ENCODE measurements at regions not wholly inside any gene's neighbourhood (a gene's known extent, or its start where the extent isn't known, plus 50 kb on each side); places are given as distances from the start of the nearest gene placed in this dataset.

DNA sequence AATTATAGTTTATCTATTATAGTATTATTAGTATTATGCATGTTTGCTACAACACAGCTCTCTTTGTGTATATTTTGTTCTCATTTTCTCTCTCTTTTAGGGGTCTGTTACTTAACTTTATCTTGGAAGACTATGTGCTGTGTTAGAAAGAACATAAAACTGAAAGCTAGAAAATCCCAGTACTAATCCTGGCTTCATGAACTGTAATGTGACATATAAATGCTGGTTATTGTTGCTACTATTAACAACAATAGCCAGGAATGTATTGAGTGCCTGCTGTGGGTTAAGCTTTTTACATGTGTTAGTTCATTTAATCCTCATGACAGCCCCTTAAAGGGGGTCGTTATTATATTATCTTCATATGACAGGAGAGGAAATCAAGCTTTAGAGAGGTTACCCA is 170.0 kb upstream of the DTNBP1 start:
- H3K9ac ChIP-seq (ENCODE audit: low read depth in 1 of 2, low read length in 2 of 2): no peak overlapping the region
- H3K9me3 ChIP-seq (ENCODE audit: control insufficient read depth in 1 of 2, low read length in 2 of 2): no peaks in the 10 kb centered on the region
- no peak overlapping the region for H3K4me3 ChIP-seq (ENCODE audit: low read depth in 1 of 2, low read length in 2 of 2)

GRCh38 chr6:15829156-15829555 is 166.3 kb upstream of the DTNBP1 start:
- H3K36me3 ChIP-seq (ENCODE audit: control insufficient read depth in 1 of 2, insufficient read depth in 2 of 2, low read length in 2 of 2): no peaks in the 10 kb centered on the region
- no peaks in the 10 kb centered on the region for H3K27me3 ChIP-seq (ENCODE audit: control insufficient read depth in 1 of 2, insufficient read depth in 2 of 2, low read length in 2 of 2)
- H3K27ac ChIP-seq (ENCODE audit: low read depth, low read length): no peak overlapping the region
- H3K4me1 ChIP-seq (ENCODE audit: control insufficient read depth in 1 of 2, insufficient read depth in 2 of 2, low read length in 2 of 2): no peaks in the 10 kb centered on the region
- H3K9me3 ChIP-seq (ENCODE audit: control insufficient read depth in 1 of 2, low read length in 2 of 2): no peaks in the 10 kb centered on the region
- H3K4me3 ChIP-seq (ENCODE audit: low read depth in 1 of 2, low read length in 2 of 2): no peak overlapping the region
- H3K9ac ChIP-seq (ENCODE audit: low read depth in 1 of 2, low read length in 2 of 2): no peak overlapping the region

More for the DNA sequence above, 170.0 kb upstream of the DTNBP1 start:
- Histone ChIP-seq H3K4me1 (ENCODE audit: control insufficient read depth in 1 of 2, insufficient read depth in 2 of 2, low read length in 2 of 2) (no peaks in the 10 kb centered on the region), H3K36me3 (ENCODE audit: control insufficient read depth in 1 of 2, insufficient read depth in 2 of 2, low read length in 2 of 2) (no peaks in the 10 kb centered on the region), H3K27ac (ENCODE audit: low read depth, low read length) (no peak overlapping the region), H3K27me3 (ENCODE audit: control insufficient read depth in 1 of 2, insufficient read depth in 2 of 2, low read length in 2 of 2) (no peaks in the 10 kb centered on the region)

DNA sequence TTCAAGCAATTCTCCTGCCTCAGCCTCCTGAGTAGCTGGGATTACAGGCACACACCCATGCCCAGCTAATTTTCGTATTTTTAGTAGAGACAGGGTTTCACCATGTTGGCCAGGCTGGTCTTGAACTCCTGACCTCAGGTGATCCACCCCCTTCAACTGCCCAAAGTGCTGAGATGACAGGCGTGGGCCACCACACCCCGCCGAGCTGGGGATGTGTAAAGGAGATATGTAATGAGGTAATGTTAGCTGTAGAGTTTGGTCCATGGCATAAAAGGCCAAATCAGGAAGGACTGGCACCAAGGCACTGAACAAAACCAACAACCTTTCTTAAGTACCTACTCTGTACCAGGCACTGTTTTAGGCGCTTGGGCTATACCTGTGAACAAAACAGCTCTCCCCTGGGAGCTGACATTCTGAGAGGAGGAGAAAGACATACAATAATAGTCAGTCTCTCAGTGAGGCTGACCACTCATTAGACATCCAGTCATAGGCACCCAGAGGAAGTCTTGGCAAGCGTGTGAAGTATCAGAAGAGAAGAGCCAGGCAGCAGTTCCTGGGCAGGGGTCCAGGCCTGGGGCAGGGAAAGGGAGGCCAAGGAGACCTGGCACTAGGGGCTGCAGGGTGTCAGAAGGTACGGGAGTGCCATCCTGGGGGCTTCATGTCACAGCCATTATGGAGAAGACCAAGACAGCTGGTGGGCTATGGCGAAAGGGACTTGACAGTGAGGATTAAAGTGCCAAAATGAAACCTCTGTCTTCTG is 164.8 kb upstream of the DTNBP1 start:
- H3K4me1 ChIP-seq (ENCODE audit: control insufficient read depth in 1 of 2, insufficient read depth in 2 of 2, low read length in 2 of 2): no peaks in the 10 kb centered on the region
- no peaks in the 10 kb centered on the region for H3K36me3 ChIP-seq (ENCODE audit: control insufficient read depth in 1 of 2, insufficient read depth in 2 of 2, low read length in 2 of 2)
- H3K27ac ChIP-seq (ENCODE audit: low read depth, low read length): no peak overlapping the region
- no peak overlapping the region for H3K9ac ChIP-seq (ENCODE audit: low read depth in 1 of 2, low read length in 2 of 2)
- H3K4me3 ChIP-seq (ENCODE audit: low read depth in 1 of 2, low read length in 2 of 2): no peak overlapping the region
- no peaks in the 10 kb centered on the region for H3K27me3 ChIP-seq (ENCODE audit: control insufficient read depth in 1 of 2, insufficient read depth in 2 of 2, low read length in 2 of 2)
- no peaks in the 10 kb centered on the region for H3K9me3 ChIP-seq (ENCODE audit: control insufficient read depth in 1 of 2, low read length in 2 of 2)

DNA sequence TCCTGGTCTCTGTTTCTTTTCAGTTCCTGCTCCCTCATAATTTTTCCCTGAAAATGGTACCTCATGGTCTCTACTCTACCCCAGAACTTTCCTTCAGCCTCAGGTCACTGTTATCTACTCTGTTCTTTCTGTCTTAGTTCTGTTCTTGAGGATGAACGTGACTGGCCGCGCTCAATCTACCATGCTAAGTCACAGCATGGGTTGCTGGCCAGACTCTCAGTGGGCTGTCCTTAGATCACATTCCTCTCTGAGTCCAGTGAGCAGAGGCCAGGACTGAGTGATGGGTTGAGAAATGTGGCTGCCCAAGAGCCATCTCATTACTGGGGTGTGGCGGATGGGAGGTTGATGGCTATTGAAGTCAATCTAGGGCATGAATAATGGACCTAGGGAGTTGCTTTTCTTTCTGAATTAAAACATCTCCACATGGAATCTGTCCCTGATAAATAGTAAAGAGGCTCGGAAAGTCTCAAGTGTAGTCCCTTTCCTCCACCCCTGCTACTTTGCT is 164.0 kb upstream of the DTNBP1 start:
- no peak overlapping the region for H3K4me3 ChIP-seq (ENCODE audit: low read depth in 1 of 2, low read length in 2 of 2)

GRCh38 chr6:15825332-15825930 is 162.6 kb upstream of the DTNBP1 start:
- H3K9ac ChIP-seq (ENCODE audit: low read depth in 1 of 2, low read length in 2 of 2): no peak overlapping the region
- H3K4me3 ChIP-seq (ENCODE audit: low read depth in 1 of 2, low read length in 2 of 2): no peak overlapping the region
- peaks cover 0 to 5% of the 10 kb centered on the region in 2 donors for H3K27me3 ChIP-seq (ENCODE audit: control insufficient read depth in 1 of 2, insufficient read depth in 2 of 2, low read length in 2 of 2)
- no peak overlapping the region for H3K27ac ChIP-seq (ENCODE audit: low read depth, low read length)
- no peaks in the 10 kb centered on the region for H3K4me1 ChIP-seq (ENCODE audit: control insufficient read depth in 1 of 2, insufficient read depth in 2 of 2, low read length in 2 of 2)
- H3K9me3 ChIP-seq (ENCODE audit: control insufficient read depth in 1 of 2, low read length in 2 of 2): no peaks in the 10 kb centered on the region
- H3K36me3 ChIP-seq (ENCODE audit: control insufficient read depth in 1 of 2, insufficient read depth in 2 of 2, low read length in 2 of 2): no peaks in the 10 kb centered on the region

More for the DNA sequence above, 164.0 kb upstream of the DTNBP1 start:
- Histone ChIP-seq H3K27me3 (ENCODE audit: control insufficient read depth in 1 of 2, insufficient read depth in 2 of 2, low read length in 2 of 2) (peaks cover 0 to under 1% of the 10 kb centered on the region in 2 donors), H3K9ac (ENCODE audit: low read depth in 1 of 2, low read length in 2 of 2) (no peak overlapping the region), H3K9me3 (ENCODE audit: control insufficient read depth in 1 of 2, low read length in 2 of 2) (no peaks in the 10 kb centered on the region), H3K36me3 (ENCODE audit: control insufficient read depth in 1 of 2, insufficient read depth in 2 of 2, low read length in 2 of 2) (no peaks in the 10 kb centered on the region), H3K4me1 (ENCODE audit: control insufficient read depth in 1 of 2, insufficient read depth in 2 of 2, low read length in 2 of 2) (no peaks in the 10 kb centered on the region), H3K27ac (ENCODE audit: low read depth, low read length) (no peak overlapping the region)

DNA sequence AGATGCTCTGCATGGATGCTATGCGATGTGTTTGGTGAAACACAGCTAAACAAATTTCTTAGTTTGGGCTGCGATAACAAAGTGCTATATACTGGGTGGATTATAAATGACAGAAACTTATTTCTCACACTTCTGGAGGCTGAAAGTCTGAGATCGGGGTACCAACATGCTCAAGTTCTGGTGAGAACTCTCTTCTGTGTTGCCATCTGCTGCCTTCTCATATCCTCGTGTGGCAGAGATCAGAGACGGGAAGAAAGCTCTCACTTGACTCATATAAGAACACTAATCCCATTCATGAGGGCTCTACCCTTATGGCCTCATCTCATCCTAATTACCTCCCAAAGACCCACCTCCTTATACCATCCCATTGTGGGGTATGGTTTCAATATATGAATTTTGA is 162.0 kb upstream of the DTNBP1 start:
- Histone ChIP-seq H3K36me3 (ENCODE audit: control insufficient read depth in 1 of 2, insufficient read depth in 2 of 2, low read length in 2 of 2) (no peaks in the 10 kb centered on the region), H3K27ac (ENCODE audit: low read depth, low read length) (no peak overlapping the region), H3K4me3 (ENCODE audit: low read depth in 1 of 2, low read length in 2 of 2) (no peak overlapping the region), H3K9ac (ENCODE audit: low read depth in 1 of 2, low read length in 2 of 2) (no peak overlapping the region), H3K9me3 (ENCODE audit: control insufficient read depth in 1 of 2, low read length in 2 of 2) (no peaks in the 10 kb centered on the region), H3K4me1 (ENCODE audit: control insufficient read depth in 1 of 2, insufficient read depth in 2 of 2, low read length in 2 of 2) (no peaks in the 10 kb centered on the region), H3K27me3 (ENCODE audit: control insufficient read depth in 1 of 2, insufficient read depth in 2 of 2, low read length in 2 of 2) (peaks cover 0 to 5% of the 10 kb centered on the region in 2 donors)

DNA sequence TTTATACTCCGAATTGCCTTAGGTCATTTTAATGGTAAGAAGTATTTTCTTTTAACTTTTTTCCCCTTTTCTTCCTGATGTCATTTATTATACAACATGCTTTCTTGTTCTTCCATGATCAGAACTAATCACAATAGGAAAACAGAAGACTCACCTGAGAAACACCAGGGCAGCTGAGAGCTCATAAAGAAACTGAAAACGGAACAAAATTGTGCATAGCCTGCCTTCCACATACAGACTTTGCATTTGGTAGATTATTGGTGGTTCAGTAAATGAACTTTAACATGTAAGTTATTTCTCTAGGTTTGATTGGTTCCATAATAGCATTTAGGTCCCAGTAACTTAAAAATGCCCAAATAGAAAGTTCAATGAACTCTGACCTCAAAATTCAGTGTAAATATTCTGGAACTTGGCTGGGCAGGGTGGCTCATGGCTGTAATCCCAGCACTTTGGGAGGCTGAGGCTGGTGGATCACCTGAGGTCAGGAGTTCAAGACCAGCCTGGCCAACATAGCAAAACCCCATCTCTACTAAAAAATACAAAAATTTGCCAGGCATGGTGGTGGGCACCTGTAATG is 161.1 kb upstream of the DTNBP1 start:
- Histone ChIP-seq H3K9me3 (ENCODE audit: control insufficient read depth in 1 of 2, low read length in 2 of 2) (no peaks in the 10 kb centered on the region), H3K27me3 (ENCODE audit: control insufficient read depth in 1 of 2, insufficient read depth in 2 of 2, low read length in 2 of 2) (peaks cover 0 to 5% of the 10 kb centered on the region in 2 donors), H3K4me3 (ENCODE audit: low read depth in 1 of 2, low read length in 2 of 2) (no peak overlapping the region)

DNA sequence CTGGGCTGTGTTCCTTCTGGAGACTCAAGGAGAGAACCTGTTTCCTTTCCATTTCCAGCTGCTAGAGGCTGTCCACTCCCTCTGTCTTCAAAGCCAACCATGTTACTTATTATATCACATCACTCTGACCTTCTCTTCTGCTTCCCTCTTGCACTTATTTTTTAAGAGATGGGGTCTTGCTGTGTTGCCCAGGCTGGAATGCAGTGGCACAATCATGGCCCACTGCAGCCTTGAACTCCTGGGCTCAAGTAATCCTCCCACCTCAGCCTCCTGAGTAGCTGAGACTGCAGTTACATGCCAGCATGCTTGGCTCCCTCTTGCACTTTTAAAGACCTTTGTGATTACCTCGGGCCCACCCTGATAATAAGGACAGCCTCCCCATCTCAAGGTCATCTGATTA is 160.0 kb upstream of the DTNBP1 start:
- no peaks in the 10 kb centered on the region for H3K9me3 ChIP-seq (ENCODE audit: control insufficient read depth in 1 of 2, low read length in 2 of 2)
- no peak overlapping the region for H3K4me3 ChIP-seq (ENCODE audit: low read depth in 1 of 2, low read length in 2 of 2)
- no peaks in the 10 kb centered on the region for H3K36me3 ChIP-seq (ENCODE audit: control insufficient read depth in 1 of 2, insufficient read depth in 2 of 2, low read length in 2 of 2)
- H3K27me3 ChIP-seq (ENCODE audit: control insufficient read depth in 1 of 2, insufficient read depth in 2 of 2, low read length in 2 of 2): peaks cover 0 to 5% of the 10 kb centered on the region in 2 donors
- H3K9ac ChIP-seq (ENCODE audit: low read depth in 1 of 2, low read length in 2 of 2): no peak overlapping the region
- H3K4me1 ChIP-seq (ENCODE audit: control insufficient read depth in 1 of 2, insufficient read depth in 2 of 2, low read length in 2 of 2): no peaks in the 10 kb centered on the region
- H3K27ac ChIP-seq (ENCODE audit: low read depth, low read length): no peak overlapping the region

More for the DNA sequence above, 161.1 kb upstream of the DTNBP1 start:
- no peaks in the 10 kb centered on the region for H3K36me3 ChIP-seq (ENCODE audit: control insufficient read depth in 1 of 2, insufficient read depth in 2 of 2, low read length in 2 of 2)
- H3K27ac ChIP-seq (ENCODE audit: low read depth, low read length): no peak overlapping the region
- no peaks in the 10 kb centered on the region for H3K4me1 ChIP-seq (ENCODE audit: control insufficient read depth in 1 of 2, insufficient read depth in 2 of 2, low read length in 2 of 2)
- H3K9ac ChIP-seq (ENCODE audit: low read depth in 1 of 2, low read length in 2 of 2): no peak overlapping the region

GRCh38 chr6:15819841-15820240 is 157.0 kb upstream of the DTNBP1 start:
- no peaks in the 10 kb centered on the region for H3K4me1 ChIP-seq (ENCODE audit: control insufficient read depth in 1 of 2, insufficient read depth in 2 of 2, low read length in 2 of 2)
- no peak overlapping the region for H3K27ac ChIP-seq (ENCODE audit: low read depth, low read length)
- H3K9ac ChIP-seq (ENCODE audit: low read depth in 1 of 2, low read length in 2 of 2): no peak overlapping the region
- H3K9me3 ChIP-seq (ENCODE audit: control insufficient read depth in 1 of 2, low read length in 2 of 2): no peaks in the 10 kb centered on the region
- no peak overlapping the region for H3K4me3 ChIP-seq (ENCODE audit: low read depth in 1 of 2, low read length in 2 of 2)
- peaks cover 0 to 5% of the 10 kb centered on the region in 2 donors for H3K27me3 ChIP-seq (ENCODE audit: control insufficient read depth in 1 of 2, insufficient read depth in 2 of 2, low read length in 2 of 2)
- no peaks in the 10 kb centered on the region for H3K36me3 ChIP-seq (ENCODE audit: control insufficient read depth in 1 of 2, insufficient read depth in 2 of 2, low read length in 2 of 2)

DNA sequence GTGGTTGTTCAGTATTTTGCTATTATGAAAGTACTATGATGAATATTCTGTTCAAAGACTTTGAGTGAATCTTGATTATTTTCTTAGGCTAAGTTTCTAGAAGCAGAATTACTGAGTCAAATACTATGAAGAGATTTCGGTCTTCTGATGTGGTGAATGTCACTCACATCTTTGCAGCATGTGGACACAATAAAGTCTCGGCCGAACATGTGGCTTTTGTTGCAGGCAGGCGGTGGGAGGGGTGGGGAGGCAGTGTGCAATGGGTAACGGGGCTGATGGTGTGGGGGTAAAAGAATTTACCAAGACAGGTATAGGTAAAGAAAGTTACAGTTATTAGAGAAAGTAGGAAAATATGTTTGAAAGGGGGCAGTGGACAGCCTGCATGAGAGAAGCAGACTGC is 156.4 kb upstream of the DTNBP1 start:
- peaks cover 0 to 5% of the 10 kb centered on the region in 2 donors for H3K27me3 ChIP-seq (ENCODE audit: control insufficient read depth in 1 of 2, insufficient read depth in 2 of 2, low read length in 2 of 2)
- H3K4me1 ChIP-seq (ENCODE audit: control insufficient read depth in 1 of 2, insufficient read depth in 2 of 2, low read length in 2 of 2): no peaks in the 10 kb centered on the region
- H3K27ac ChIP-seq (ENCODE audit: low read depth, low read length): no peak overlapping the region
- no peak overlapping the region for H3K9ac ChIP-seq (ENCODE audit: low read depth in 1 of 2, low read length in 2 of 2)
- H3K9me3 ChIP-seq (ENCODE audit: control insufficient read depth in 1 of 2, low read length in 2 of 2): no peaks in the 10 kb centered on the region
- H3K36me3 ChIP-seq (ENCODE audit: control insufficient read depth in 1 of 2, insufficient read depth in 2 of 2, low read length in 2 of 2): no peaks in the 10 kb centered on the region
- H3K4me3 ChIP-seq (ENCODE audit: low read depth in 1 of 2, low read length in 2 of 2): no peak overlapping the region

Measured in duodenal mucosa (tissue), 2 donors.